Osteocyte (in vitro differentiated cells): ENCODE measurements at regions not wholly inside any gene's neighbourhood (a gene's known extent, or its start where the extent isn't known, plus 50 kb on each side); places are given as distances from the start of the nearest gene placed in this dataset.

Experiments used
- DNase-seq: peaks from one replicate; pipeline ENCODE4 v3.0.0; 2021; ENCODE audit warnings: mixed read lengths; ENCODE audit not compliant: unreplicated experiment; ENCODE audit errors: extremely low spot score
- H3K27ac Mint-ChIP-seq: one replicate; pipeline ENCODE4 v1.8.0; 2021; ENCODE audit warnings: mild to moderate bottlenecking, mixed read lengths; ENCODE audit not compliant: unreplicated experiment
- H3K27me3 Mint-ChIP-seq: one replicate; pipeline ENCODE4 v1.8.0; 2021; ENCODE audit warnings: mixed read lengths; ENCODE audit not compliant: unreplicated experiment
- H3K36me3 Mint-ChIP-seq: one replicate; pipeline ENCODE4 v1.8.0; 2021; ENCODE audit warnings: mixed read lengths; ENCODE audit not compliant: unreplicated experiment
- H3K4me1 Mint-ChIP-seq: one replicate; pipeline ENCODE4 v1.8.0; 2021; ENCODE audit warnings: mixed read lengths; ENCODE audit not compliant: unreplicated experiment
- H3K4me3 Mint-ChIP-seq: one replicate; pipeline ENCODE4 v1.8.0; 2021; ENCODE audit warnings: mild to moderate bottlenecking, moderate library complexity, mixed read lengths; ENCODE audit not compliant: unreplicated experiment
- H3K9me3 Mint-ChIP-seq: one replicate; pipeline ENCODE4 v1.8.0; 2021; ENCODE audit warnings: mixed read lengths; ENCODE audit not compliant: unreplicated experiment
- TF ChIP-seq, protein P1 (sequence below): fragments of 200-600 bp; sonication (generic); IDR thresholded peaks from 2 replicates; pipeline ENCODE4 v1.5.0; 2021; ENCODE audit warnings: antibody characterized with exemption, mild to moderate bottlenecking, moderate library complexity

DNA sequence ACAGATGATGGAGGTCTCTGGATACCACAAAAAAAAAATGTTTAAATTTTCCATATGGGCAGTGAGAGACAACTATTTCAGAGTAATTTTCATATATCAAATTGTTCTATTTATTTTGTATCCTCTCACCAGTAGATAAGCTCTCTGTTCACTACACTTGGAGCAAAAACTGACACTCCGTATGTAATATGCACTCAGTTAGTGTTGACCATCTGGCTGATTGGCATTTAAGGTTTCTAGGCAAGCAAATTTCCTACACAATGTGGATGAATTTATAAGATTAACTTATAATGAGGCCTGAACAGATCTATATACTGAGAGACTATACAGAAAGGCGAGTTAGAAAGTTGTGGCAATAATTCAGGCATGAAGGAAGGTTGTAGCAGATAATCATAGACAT, 836.5 kb upstream of the SEMA6D start:
- no peaks in the 10 kb centered on the region for H3K36me3 Mint-ChIP-seq
- peaks cover 15% of the 10 kb centered on the region for H3K9me3 Mint-ChIP-seq
- no peak for DNase-seq
- TF ChIP-seq, protein P1, sequence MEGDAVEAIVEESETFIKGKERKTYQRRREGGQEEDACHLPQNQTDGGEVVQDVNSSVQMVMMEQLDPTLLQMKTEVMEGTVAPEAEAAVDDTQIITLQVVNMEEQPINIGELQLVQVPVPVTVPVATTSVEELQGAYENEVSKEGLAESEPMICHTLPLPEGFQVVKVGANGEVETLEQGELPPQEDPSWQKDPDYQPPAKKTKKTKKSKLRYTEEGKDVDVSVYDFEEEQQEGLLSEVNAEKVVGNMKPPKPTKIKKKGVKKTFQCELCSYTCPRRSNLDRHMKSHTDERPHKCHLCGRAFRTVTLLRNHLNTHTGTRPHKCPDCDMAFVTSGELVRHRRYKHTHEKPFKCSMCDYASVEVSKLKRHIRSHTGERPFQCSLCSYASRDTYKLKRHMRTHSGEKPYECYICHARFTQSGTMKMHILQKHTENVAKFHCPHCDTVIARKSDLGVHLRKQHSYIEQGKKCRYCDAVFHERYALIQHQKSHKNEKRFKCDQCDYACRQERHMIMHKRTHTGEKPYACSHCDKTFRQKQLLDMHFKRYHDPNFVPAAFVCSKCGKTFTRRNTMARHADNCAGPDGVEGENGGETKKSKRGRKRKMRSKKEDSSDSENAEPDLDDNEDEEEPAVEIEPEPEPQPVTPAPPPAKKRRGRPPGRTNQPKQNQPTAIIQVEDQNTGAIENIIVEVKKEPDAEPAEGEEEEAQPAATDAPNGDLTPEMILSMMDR, result no peak
- H3K4me3 Mint-ChIP-seq, result no peak overlapping the region
- no peak overlapping the region for H3K27ac Mint-ChIP-seq
- no peaks in the 10 kb centered on the region for H3K4me1 Mint-ChIP-seq
- H3K27me3 Mint-ChIP-seq, result no peaks in the 10 kb centered on the region

DNA sequence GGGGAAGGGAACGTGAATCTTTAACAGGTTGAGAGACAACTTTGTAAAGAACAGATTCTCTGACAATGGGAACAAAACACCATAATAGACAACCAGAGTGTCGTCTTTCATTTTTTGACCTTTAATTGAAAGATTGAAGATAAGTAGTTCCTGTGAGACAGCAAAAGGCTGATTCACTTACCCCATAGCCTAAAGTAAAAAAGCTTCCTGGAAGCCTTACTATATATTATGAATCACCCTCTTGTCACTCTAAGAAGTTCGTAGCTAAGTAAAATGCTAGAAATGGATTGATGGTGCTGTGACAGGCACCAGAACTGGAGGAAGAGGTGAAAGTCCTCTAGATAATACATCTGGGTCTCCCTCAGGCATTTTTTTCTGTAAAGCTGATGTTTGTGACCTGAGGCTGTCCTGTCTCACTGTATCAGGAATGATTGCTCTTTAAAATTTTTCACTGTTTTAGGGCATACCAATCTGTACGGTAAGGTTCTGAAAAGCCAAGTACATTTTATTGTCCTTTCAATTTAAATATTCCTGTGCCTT, 824.6 kb upstream of the SEMA6D start:
- Mint-ChIP-seq H3K9me3 (peaks cover 23% of the 10 kb centered on the region), H3K27me3 (no peaks in the 10 kb centered on the region), H3K36me3 (no peaks in the 10 kb centered on the region), H3K27ac (no peak overlapping the region), H3K4me1 (no peaks in the 10 kb centered on the region), H3K4me3 (no peak overlapping the region)
- no peak for DNase-seq
- TF ChIP-seq, protein P1, result no peak

DNA sequence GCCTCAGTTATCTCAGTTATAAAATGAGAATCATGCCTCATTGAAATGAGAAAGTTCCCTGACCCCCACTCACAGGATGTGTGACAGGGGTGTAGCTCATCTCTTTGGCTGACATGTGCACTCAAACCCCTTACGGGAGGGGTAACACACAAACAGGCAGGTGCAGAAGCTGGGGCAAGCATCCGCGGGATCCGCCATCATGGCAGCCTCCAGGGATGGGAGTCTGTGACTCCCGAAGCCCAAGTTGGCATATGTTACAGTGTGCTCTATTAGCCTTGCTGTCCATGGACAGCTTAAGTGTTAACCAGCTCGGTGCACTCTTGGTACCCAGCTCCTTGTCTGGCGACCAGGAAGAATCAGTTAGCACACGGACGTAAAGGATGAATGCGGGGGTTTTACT, 822.7 kb upstream of the SEMA6D start:
- TF ChIP-seq, protein P1, result no peak
- no peak for DNase-seq
- Mint-ChIP-seq H3K27me3 (no peaks in the 10 kb centered on the region), H3K4me1 (no peaks in the 10 kb centered on the region), H3K27ac (no peak overlapping the region), H3K36me3 (no peaks in the 10 kb centered on the region), H3K9me3 (peaks cover 16% of the 10 kb centered on the region), H3K4me3 (no peak overlapping the region)

DNA sequence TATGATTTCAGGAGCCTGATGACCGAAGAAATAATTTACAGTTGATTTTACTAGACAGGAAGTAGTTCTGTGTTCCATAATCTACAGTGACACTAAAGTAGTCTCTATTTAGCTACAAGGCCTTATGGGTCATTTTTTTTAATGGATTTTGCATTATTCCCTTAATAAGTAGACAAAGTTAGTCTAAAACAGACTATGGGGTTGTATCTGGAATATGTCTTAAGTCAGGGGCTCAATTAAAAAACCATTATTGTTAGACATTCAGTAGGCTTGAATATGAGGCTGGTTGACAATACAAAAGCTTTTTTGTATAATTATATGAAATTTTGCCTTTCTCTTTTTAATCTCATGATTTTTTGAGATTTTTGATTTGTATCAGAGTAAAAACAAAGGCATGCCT, 820.0 kb upstream of the SEMA6D start:
- TF ChIP-seq, protein P1, result no peak
- Mint-ChIP-seq H3K4me1 (no peaks in the 10 kb centered on the region), H3K27ac (no peak overlapping the region), H3K9me3 (peaks cover 24% of the 10 kb centered on the region), H3K27me3 (no peaks in the 10 kb centered on the region), H3K4me3 (no peak overlapping the region), H3K36me3 (no peaks in the 10 kb centered on the region)
- DNase-seq, result no peak

DNA sequence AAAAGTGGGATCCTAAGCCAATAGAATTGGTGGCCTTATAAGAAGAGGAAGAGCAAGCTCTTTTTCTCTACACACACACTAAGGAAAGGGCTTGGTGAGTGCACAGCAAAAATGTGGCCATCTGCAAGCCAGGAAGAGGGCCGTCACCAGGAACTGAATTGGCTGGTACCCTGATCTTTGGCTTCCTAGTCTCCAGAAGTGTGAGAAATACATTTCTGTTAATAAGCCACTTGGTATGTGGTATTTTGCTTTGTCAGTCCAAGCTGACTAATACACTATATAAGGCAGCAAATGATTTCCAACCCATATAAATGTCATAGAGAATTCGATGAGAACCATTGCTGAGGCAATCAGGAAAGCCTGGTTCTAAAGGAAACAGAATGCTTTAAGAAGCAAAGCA, 816.3 kb upstream of the SEMA6D start:
- Mint-ChIP-seq H3K27me3 (no peaks in the 10 kb centered on the region), H3K4me3 (no peak overlapping the region), H3K9me3 (peaks cover 25% of the 10 kb centered on the region), H3K27ac (no peak overlapping the region), H3K4me1 (no peaks in the 10 kb centered on the region), H3K36me3 (no peaks in the 10 kb centered on the region)
- DNase-seq, result no peak
- TF ChIP-seq, protein P1, result no peak
